ENCODE measurements at regions not wholly inside any gene's neighbourhood (a gene's known extent, or its start where the extent isn't known, plus 50 kb on each side); places are given as distances from the start of the nearest gene placed in this dataset.
"Not testable (repeated sequence)": the region's sequence is repeated elsewhere in the genome, so short reads cannot be mapped to it uniquely, and the experiment has no call there.

GRCh38 chr3:195958736-195959135, 50.4 kb upstream of the TNK2 start:
- POLR2A ChIA-PET; DNase-seq (ENCODE audit: extremely low spot score); CTCF ChIA-PET: not testable (repeated sequence)

All from GM10248 (cell line).